GM19239 (cell line): ENCODE measurements at regions not wholly inside any gene's neighbourhood (a gene's known extent, or its start where the extent isn't known, plus 50 kb on each side); places are given as distances from the start of the nearest gene placed in this dataset.

Experiments
- DNase-seq: peaks from one replicate; pipeline ENCODE4 v3.0.0; 2011; ENCODE audit warnings: low spot score; ENCODE audit not compliant: insufficient read length
- FAIRE-seq: peaks from 2 replicates; lab custom pipeline; 2011; peaks lifted over from hg19 to GRCh38; lab: Jason Lieb, UNC

DNA sequence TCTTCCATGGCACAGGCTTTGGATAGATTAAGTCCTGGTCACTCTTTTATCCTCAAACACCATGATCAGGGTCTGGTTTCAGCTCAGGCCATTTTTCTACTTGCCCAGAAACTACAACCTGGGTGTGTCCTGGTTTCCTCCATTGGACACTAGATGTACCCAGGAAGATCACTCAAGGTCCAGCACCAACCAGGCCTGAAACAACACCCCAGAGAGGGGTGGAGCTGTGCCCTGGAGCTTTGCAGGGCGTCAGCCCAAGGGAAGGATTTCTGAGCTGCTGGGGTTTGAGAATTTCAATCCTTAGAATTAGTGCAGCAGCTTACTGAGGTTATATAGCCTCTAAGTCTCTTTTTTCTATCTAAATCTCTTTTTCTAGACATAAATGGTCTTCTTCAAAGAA is 722.0 kb downstream of the MTRR start:
- FAIRE-seq = no peak

DNA sequence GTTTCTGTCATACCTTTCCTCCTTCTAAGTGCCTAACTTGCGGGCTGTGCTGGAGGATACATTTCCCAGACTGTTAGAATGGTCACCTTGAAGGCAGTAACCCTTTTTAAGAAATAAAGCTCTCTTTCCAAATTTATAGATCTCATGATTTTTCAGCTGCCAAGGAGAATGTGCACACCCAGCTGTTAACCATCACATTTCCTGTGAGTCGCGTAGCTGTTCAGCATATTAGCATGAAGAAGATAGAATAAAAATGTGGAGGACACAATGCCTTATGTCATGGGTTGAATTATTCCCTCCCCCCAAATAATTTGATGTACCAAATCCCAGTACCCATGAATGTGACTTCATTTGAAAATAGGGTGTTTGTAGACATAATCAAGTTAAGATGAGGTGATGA is 729.4 kb downstream of the MTRR start:
- no peak for DNase-seq
- no peak for FAIRE-seq

More for the DNA sequence above, 722.0 kb downstream of the MTRR start:
- DNase-seq = no peak

DNA sequence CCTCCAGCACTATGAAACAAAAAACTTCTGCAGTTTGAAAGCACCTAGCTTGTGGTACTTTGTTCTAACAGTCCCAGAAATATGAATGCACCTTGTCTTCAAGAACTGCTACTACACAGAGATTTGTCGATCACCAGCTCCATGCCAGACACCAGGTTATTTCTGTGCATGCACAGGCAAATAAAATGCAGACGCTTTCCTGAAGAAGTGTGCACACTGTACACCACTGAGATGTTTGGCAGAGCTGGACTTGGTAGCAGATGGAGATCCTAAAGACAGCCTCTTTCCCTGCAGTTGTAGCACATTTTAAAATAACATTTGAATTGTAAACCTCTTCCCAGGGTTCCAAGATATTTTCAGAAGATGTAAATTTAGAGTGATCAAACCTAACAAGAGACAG is 730.0 kb downstream of the MTRR start:
- DNase-seq (no peak), FAIRE-seq (no peak)

DNA sequence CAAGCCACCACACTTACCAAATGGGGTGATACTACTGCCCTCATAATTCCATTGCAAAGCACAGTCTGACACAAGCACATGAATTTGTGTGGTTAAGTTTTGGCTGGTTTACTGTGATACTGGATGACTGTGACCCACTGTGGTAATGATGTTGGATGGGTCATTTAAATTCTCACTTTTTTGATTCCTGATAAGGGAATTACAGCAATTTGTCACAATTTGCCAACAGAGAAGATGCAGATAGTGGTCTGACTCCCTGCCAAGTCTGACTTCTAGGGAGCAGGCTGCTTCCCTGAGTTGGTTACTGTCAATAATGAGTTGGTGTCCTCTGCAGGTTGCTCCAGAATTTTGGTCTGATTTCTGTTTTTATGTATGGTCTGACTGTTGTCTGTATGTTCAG is 731.9 kb downstream of the MTRR start:
- no peak for FAIRE-seq
- no peak for DNase-seq

DNA sequence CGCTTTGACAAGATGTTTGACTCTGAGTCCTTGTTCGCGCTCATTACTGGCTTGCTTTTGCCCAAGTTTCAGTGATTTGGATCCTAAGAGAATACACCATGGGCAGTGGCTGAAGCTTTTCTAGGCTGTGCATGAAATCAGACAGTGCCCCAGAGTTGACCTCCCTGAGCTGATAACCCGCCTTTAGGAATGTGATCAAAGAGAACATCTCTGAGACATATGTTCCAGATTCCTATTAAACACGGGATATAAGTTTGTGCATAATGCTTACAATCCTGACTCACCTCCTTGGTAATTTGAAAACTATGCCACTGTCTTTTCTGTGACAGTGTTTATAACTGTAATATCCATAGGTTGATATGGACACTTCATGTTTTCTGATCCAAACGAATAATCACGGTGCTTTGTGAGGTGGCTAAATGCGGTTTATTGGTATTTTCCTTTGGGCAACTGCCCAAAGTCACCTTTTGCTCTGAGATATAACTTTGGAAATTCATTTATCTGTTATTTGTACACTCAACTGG is 732.9 kb downstream of the MTRR start:
- no peak for DNase-seq

DNA sequence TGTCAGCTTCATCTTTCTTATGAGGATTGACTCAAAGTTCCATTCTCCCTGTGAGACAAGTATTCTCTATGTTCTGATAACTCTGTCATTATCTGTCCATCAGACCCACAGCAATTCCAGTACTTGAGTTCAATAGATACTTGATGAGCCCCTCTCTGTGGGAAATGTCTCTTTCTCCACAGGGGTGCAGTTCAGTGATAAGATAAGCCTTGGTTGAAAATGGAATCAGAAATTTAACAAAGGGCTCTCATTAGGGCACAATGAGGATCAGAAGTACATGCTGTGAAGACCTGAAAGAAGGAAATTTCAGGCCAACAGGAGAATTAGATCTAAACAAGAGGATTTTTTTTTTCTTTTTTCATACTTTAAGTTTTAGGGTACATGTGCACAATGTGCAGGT is 737.3 kb downstream of the MTRR start:
- FAIRE-seq = no peak
- DNase-seq = no peak

More for the DNA sequence above, 732.9 kb downstream of the MTRR start:
- no peak for FAIRE-seq

DNA sequence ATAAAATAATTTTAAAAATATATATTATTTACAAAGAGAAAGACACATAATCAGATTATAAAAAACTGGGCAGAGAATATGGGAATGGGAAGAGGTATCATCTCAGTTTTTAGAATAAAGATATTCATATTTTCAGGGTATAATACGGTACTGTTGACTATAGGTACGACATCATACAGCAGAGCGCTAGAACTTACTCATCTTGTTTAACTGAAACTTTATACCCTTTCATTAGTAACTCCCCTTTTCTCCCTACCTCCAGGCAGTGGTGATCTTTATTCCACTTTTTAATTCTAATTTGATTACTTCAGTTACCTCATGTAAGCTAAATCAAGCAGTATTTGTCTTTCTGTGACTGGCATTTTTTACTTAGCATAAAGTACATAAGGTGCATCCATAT is 742.1 kb downstream of the MTRR start:
- FAIRE-seq = no peak

DNA sequence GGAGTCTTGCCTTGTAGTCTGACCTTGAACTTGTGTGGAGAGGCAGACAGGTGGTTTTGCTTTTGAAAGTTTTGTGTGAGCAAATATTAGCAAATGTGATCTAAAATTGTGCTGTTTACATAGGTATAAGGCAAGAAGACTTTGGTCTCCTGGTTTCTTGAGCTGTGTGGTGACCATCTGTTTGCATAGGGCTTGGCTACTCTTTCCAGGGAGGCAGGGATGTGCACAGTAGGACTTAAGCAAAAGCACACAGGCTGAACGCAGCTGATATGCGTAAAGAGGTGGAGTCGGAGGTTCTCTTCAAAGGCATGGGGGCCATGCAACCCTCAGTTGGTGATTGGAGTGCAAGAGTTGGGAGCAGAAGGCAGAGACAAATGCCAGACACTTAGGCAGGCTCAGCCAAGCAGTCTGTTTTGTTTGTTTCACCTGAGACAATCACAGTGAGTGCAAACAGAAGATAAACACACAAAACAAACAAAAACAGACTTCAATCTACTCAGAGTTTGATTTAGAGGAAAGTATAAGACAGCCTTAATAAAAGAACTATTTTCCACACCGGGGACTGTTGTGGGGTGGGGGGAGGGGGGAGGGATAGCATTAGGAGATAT is 744.2 kb downstream of the MTRR start:
- FAIRE-seq (no peak), DNase-seq (no peak)

More for the DNA sequence above, 742.1 kb downstream of the MTRR start:
- no peak for DNase-seq

DNA sequence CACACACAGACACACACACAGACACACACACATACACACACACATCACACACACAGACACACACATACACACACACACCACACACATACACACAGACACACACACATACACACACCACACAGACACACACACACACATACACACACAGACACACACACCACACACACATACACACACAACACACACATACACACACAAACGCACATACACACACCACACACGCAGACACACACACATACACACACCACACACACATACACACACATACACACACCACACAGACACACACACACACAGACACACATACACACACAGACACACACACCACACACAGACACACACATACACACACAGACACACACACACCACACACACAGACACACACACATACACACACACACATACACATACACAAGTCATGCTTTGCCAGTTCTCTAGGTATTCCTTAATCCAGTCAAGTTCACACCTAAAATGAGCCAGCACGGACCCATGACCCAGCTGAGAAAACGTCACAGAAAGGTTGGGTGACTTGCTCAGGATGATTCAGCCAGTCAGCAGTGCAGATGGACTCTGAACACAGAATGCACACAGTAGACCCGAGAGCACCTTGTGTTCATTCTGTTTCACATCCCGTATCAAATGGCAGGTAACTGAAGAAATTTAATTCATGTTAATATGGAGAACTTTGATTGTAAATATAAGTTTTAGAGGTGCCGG is 746.4 kb downstream of the MTRR start:
- DNase-seq (no peak), FAIRE-seq (no peak)

DNA sequence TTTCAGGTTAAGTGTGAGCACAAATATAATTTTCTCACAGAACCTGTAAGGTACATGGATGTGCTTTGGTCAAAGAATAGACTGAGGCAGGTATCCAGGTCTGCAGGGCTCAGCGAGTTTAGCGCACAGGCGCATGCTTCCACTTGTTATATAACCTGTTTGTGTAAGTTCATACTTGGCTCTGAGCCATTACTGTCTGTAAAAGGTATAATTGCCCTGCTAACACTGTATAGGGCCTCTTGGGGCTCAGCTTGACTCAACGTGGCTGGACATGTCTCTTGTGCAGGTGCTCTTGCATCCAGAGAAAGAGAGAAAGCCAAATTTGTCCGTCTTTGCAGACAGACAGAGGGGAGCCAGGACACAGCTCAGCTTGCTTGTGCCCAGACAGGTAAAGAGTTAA is 759.6 kb downstream of the MTRR start:
- no peak for DNase-seq
- FAIRE-seq = no peak

DNA sequence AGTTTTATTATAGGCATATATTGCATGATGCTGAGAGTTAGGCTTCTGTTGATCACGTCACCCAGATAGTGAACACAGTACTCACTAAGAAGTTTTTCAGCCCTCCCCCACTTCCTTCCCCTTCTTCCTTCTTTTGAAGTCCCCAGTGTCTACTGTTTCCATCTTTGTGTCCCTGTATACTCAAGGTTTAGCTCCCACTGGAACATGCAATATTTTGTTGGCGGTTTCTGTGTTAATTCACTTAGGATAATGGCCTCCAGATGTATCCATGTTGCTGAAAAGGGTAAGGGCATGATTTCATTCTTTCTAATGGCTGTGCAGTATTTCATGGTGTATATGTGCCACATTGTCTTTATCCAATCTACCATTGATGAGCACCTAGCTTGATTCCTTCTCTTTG is 764.3 kb downstream of the MTRR start:
- no peak for FAIRE-seq

DNA sequence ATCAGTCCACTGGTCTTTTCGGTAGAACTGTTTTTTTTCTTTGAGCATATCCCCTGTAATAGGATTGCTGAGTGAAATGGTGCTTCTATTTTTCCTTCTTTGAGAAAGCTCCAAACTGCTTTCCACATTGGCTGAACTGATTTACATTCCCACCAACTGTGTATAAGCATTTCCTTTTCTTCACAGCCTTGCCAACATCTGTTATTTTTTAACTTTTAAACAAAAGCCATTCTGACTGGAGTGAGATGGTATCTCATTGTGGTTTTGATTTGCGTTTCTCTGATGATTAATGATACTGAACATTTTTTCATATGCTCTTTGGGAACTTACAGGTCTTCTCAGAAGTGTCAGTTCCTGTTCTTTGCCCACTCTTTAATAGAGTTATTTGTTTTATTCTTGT is 764.7 kb downstream of the MTRR start:
- no peak for FAIRE-seq
- DNase-seq = no peak

More for the DNA sequence above, 764.3 kb downstream of the MTRR start:
- no peak for DNase-seq

DNA sequence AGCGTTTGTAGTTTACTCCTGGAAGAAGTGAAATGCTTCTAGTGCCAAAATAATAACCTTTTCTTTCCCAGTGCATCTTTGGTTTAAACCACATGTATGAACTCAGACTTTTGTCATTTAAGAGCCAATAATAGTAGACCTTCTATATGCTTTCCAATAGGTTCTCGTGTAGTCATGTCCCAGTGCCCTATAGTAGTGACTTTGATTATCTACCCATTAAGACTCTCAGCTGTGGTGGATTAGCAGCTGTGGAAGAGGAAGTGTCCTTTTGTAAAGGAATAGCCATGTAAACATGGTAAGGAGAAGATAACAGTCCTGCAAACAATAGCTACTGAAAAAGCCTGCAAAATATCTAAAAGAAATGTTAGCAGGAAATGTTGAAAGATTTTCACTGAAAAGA is 765.3 kb downstream of the MTRR start:
- FAIRE-seq (no peak), DNase-seq (no peak)

DNA sequence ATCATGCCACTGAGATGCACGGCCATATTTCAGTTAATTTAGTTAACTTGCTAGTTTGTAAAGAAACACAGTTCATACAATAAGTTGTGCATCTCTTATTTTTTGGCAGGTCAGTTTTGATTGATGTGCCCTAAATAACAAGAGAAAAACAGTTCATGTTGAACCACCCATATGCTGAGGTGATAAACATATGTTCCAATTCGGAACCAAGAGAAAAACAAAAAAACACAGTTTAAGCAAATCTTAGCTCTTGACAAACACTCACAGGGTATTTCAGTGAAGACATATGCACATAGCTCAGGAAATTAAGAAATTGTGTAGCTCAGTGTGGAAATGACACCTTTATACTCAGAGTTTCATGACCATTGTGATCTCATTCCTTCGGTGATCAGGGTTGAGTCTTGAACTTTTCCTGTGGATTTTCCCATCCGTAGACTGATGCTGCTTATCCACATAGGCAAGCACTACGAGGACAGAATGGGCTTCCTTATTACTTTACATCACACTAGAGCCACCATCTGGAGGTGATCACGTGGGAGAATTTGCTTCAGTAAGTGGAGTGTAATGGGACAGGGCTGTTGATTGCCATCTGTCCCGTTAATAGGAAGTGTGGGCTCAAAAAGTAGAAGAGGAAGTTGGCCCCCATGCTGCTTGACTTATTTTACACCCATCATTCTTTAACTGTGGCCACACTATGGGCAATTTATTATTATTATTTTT is 773.0 kb downstream of the MTRR start:
- DNase-seq (no peak), FAIRE-seq (no peak)

DNA sequence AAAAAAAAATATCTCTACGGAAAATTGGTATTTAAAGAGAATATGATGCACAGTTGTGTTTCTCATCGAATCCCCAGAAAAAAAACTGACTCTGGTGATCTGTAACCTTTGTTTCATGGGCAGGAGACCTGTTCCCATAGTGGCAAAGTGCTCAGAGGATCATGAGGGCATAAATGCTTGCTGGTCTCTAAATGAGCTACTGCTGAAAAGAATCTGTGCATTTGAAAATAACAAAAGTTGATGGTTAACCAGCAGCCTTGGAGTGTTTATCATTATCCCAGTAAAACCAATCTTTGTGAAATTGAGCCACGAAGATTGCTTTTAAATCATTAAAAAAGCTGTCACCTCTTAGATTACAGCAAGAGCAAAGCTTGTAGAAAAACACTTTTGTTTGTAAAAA is 775.4 kb downstream of the MTRR start:
- FAIRE-seq (no peak), DNase-seq (no peak)

DNA sequence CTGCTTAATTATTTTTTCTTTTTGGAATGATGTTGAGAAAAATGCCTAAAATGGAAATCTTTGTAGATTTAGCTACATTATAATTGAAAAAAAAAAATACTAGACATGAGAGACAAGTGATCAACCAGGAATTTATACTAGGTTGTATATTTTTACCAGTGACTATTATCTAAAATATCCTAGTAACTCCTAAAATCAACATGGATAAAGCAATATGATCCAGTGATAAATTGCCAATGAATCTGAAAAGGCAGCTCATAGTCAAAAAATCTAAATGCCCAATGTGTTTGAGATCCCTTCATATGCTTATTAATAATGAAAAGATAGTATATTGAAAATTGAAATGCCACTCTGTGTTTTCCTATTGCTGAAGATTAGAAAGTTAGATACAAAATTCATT is 778.2 kb downstream of the MTRR start:
- DNase-seq (no peak), FAIRE-seq (no peak)

DNA sequence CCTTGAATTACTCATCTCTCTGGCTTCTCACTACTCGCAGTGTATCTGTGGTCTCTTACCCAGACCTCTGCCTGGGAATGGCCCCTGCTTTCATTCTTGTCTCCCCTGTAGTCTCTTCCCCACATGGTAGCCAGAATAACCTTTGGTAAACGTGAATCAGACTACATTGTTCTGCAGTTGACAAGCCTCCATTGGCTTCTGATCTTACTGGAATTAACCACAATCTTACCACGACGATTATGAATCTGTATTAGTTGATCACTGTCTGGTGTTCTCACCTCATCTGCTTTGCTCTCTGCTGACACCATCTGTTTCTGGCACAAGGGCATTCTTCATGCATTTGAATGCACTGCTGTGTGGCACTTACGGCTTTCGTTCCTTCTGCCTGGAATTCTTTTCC is 781.2 kb downstream of the MTRR start:
- FAIRE-seq (no peak), DNase-seq (no peak)

DNA sequence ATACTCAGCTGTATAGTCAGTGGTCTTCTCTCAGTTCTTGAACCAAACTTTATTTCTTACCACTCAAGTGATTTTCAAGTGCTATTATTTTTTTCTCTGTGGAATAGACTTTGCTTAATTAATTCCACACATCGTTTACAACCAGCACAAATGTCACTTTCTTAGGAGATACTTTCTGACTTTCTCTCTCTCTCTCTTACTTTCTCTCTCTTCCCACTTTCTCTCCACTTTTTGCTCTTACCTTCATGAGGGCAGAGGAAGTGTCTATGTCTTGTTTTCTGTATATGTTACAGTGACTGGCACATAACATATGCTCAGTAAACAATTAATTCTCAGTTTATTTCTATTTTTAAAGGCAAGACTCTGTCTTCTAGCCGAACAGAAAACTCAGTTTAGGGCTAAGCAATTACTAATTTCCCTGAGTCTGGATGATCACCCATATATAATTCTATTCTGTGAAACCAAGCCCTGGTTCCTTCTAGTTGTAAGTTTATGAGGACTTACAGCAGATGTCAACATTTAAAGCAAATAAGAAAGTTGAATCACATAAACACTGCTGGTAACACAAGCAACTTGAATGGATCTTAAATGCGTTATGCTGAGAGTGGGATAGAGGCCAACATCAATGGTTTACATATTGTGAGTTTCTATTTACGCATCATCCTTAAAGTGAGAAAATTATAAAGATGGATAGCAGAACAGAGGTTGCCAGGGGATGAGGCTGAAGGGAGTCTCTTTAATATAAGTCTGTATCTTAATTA is 791.4 kb downstream of the MTRR start:
- FAIRE-seq = no peak
- no peak for DNase-seq

DNA sequence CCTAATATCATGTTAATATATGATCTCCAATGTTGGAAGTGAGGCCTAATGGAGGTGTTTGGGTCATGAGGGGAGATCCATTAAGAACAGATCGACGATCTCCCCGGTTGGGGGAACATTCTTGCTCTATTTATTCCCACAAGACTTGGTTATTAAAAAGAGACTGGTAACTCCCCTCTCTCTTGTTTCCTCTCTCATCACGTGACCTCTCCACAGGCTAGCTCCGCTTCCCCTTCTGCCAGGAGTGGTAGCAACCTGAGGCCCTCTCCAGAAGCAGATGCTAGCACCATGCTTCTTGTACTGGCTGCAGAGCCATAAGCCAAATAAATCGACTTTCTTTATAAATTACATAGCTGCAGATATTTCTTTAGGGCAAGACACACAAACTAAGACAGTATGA is 794.4 kb downstream of the MTRR start:
- DNase-seq = no peak
- no peak for FAIRE-seq

DNA sequence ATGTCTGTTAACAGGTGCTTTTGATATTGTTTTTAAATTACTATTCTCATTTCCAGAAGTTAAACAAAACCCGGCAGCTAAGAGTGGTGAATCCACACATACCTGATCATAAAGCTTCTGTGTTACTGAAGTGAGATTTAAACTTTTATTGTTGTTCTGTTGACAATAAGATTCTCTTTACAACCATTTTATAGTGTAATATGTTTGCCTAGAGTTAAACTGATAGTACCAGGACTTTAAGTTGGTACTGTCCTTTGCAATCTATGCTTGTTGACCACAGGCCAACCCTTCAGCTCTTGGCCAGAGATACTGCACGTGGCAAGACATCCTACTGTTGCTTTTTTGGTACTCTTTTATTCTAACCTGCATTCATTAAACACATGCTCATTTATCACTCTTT is 806.2 kb downstream of the MTRR start:
- DNase-seq (no peak), FAIRE-seq (no peak)

DNA sequence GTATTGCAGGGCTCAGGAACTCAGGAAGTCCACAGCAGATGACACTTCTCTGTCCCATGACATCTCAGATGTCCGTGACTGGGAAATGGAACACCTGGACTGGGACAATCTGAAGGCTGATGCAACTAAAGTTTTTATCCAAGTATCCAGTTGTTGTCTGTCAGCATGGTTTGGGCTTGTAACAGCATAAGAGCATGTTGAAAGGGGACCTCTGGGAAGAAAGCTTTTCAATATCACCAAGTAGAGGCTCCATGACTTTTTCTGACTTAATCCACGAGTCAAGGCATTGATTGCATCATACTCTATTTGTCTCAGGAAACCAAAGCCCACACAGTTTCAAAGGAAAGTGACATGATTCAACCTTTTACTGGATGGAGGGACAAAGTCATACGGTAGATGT is 807.7 kb downstream of the MTRR start:
- DNase-seq = no peak
- FAIRE-seq = no peak
